ENCODE measurements at regions not wholly inside any gene's neighbourhood (a gene's known extent, or its start where the extent isn't known, plus 50 kb on each side); places are given as distances from the start of the nearest gene placed in this dataset.

- intact Hi-C loops (cut with DNase I) = no loop called here
- ATAC-seq (no peak), DNase-seq (ENCODE audit: low spot score) (no peak)
Measured at GRCh38 chr4:30601070-30601865, 118.9 kb upstream of the PCDH7 start.

GRCh38 chr4:30605616-30606190 is 114.5 kb upstream of the PCDH7 start:
- ATAC-seq (no peak), DNase-seq (ENCODE audit: low spot score) (no peak)
- intact Hi-C loops (cut with DNase I) = no loop called here

- no peak for DNase-seq (ENCODE audit: low spot score)
- ATAC-seq = no peak
- intact Hi-C loops (cut with DNase I) = no loop called here
Measured at GRCh38 chr4:30610361-30610760, 109.8 kb upstream of the PCDH7 start.

- intact Hi-C loops (cut with DNase I) = no loop called here
- DNase-seq (ENCODE audit: low spot score) (no peak), ATAC-seq (no peak)
Measured at GRCh38 chr4:30614771-30615170, 105.4 kb upstream of the PCDH7 start.

GRCh38 chr4:30616942-30617646 is 103.1 kb upstream of the PCDH7 start:
- intact Hi-C loops (cut with DNase I) = no loop called here
- DNase-seq (ENCODE audit: low spot score) (no peak), ATAC-seq (no peak)

GRCh38 chr4:30617836-30618235 is 102.3 kb upstream of the PCDH7 start:
- intact Hi-C loops (cut with DNase I) = no loop called here
- DNase-seq (ENCODE audit: low spot score) (no peak), ATAC-seq (no peak)

- DNase-seq (ENCODE audit: low spot score) (no peak), ATAC-seq (no peak)
- intact Hi-C loops (cut with DNase I) = no loop called here
Measured at GRCh38 chr4:30619679-30620078, 100.5 kb upstream of the PCDH7 start.

GRCh38 chr4:30620711-30621110 is 99.5 kb upstream of the PCDH7 start:
- ATAC-seq = no peak
- DNase-seq (ENCODE audit: low spot score) = no peak
- intact Hi-C loops (cut with DNase I) = no loop called here

- DNase-seq (ENCODE audit: low spot score) = no peak
- no peak for ATAC-seq
- intact Hi-C loops (cut with DNase I) = no loop called here
Measured at GRCh38 chr4:30630431-30630830, 89.7 kb upstream of the PCDH7 start.

GRCh38 chr4:30632751-30633150 is 87.4 kb upstream of the PCDH7 start:
- DNase-seq (ENCODE audit: low spot score) (no peak), ATAC-seq (no peak)
- intact Hi-C loops (cut with DNase I) = no loop called here

- ATAC-seq = no peak
- intact Hi-C loops (cut with DNase I) = no loop called here
- no peak for DNase-seq (ENCODE audit: low spot score)
Measured at GRCh38 chr4:30641345-30641744, 78.8 kb upstream of the PCDH7 start.

- ATAC-seq (no peak), DNase-seq (ENCODE audit: low spot score) (no peak)
- intact Hi-C loops (cut with DNase I) = no loop called here
Measured at GRCh38 chr4:30642567-30642966, 77.6 kb upstream of the PCDH7 start.

GRCh38 chr4:30653291-30653690 is 66.9 kb upstream of the PCDH7 start:
- ATAC-seq (no peak), DNase-seq (ENCODE audit: low spot score) (no peak)
- intact Hi-C loops (cut with DNase I) = no loop called here

GRCh38 chr4:30656828-30657227 is 63.3 kb upstream of the PCDH7 start:
- intact Hi-C loops (cut with DNase I) = no loop called here
- no peak for ATAC-seq
- no peak for DNase-seq (ENCODE audit: low spot score)

- intact Hi-C loops (cut with DNase I) = no loop called here
- ATAC-seq (no peak), DNase-seq (ENCODE audit: low spot score) (no peak)
Measured at GRCh38 chr4:30667919-30668318, 52.2 kb upstream of the PCDH7 start.

GRCh38 chr4:30670206-30670605 is 50.0 kb upstream of the PCDH7 start:
- no peak for DNase-seq (ENCODE audit: low spot score)
- no peak for ATAC-seq
- intact Hi-C loops (cut with DNase I) = no loop called here
